ENCODE measurements at regions not wholly inside any gene's neighbourhood (a gene's known extent, or its start where the extent isn't known, plus 50 kb on each side); places are given as distances from the start of the nearest gene placed in this dataset.

DNA sequence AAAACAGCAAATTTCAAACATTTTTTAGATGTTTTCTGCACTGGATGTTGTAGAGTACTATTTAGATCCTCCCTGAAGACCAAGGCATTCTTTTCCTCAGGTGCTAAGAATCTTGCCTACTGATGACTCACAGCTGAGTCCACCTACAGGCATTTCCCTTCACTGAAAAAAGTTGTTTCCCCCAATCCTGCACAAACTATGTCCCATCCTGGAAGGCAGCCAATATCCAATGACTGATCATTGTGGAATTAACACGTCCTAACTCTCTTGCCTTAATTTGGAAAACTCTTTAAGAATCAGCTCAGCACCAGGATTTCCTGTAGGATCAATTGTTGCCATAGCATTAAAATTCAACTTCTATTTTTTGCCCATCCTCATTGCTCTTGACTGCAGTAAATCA lies 268.4 kb upstream of the IRAK1BP1 start:
- WGBS, 2 donors: 31% methylated on average over 1 of the region's 1 CpG
- H3K36me3 ChIP-seq (replicated peaks in 1 of 2; ENCODE audit: insufficient read depth in 1 of 2, low read depth in 2 of 2): no peaks in the 10 kb centered on the region
- H3K4me3 ChIP-seq: no peak overlapping the region
- no peak for ATAC-seq
- no peaks in the 10 kb centered on the region for H3K4me1 ChIP-seq
- H3K27me3 ChIP-seq: no peaks in the 10 kb centered on the region
- H3K27ac ChIP-seq: no peak overlapping the region
- no peak for TF ChIP-seq POLR2A (IDR thresholded peaks at IDR 0.05)
- TF ChIP-seq, protein P1, sequence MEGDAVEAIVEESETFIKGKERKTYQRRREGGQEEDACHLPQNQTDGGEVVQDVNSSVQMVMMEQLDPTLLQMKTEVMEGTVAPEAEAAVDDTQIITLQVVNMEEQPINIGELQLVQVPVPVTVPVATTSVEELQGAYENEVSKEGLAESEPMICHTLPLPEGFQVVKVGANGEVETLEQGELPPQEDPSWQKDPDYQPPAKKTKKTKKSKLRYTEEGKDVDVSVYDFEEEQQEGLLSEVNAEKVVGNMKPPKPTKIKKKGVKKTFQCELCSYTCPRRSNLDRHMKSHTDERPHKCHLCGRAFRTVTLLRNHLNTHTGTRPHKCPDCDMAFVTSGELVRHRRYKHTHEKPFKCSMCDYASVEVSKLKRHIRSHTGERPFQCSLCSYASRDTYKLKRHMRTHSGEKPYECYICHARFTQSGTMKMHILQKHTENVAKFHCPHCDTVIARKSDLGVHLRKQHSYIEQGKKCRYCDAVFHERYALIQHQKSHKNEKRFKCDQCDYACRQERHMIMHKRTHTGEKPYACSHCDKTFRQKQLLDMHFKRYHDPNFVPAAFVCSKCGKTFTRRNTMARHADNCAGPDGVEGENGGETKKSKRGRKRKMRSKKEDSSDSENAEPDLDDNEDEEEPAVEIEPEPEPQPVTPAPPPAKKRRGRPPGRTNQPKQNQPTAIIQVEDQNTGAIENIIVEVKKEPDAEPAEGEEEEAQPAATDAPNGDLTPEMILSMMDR (IDR thresholded peaks at IDR 0.05): no peak
- intact Hi-C loops (cut with DNase I): no loop called here
- DNase-seq: no peak
- H3K9me3 ChIP-seq: no peaks in the 10 kb centered on the region

DNA sequence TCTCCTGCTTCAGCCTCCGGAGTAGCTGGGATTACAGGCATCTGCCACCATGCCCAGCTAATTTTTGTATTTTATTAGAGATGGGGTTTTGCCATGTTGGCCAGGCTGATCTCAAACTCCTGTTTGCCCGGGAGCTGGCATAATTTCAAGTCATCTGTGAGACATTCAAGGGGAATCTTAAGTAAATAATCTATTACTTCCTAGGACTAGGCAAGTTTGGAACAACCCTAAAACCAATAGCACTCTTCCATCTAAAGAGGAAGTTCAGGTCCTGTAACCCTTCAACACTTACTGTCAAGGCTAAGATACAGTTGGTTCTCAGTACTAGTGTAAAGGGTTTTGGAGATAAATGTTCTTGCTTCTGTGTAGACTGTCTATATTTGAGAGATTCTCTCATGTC lies 267.8 kb upstream of the IRAK1BP1 start:
- intact Hi-C loops (cut with DNase I): no loop called here
- TF ChIP-seq POLR2A (IDR thresholded peaks at IDR 0.05): no peak
- TF ChIP-seq, protein P1 (IDR thresholded peaks at IDR 0.05): no peak
- Histone ChIP-seq H3K4me1 (no peaks in the 10 kb centered on the region), H3K9me3 (no peaks in the 10 kb centered on the region), H3K36me3 (replicated peaks in 1 of 2; ENCODE audit: insufficient read depth in 1 of 2, low read depth in 2 of 2) (no peaks in the 10 kb centered on the region), H3K4me3 (no peak overlapping the region), H3K27me3 (no peaks in the 10 kb centered on the region), H3K27ac (no peak overlapping the region)
- no peak for DNase-seq
- WGBS, 2 donors: 57 to 75% methylated on average over 2 of the region's 2 CpGs
- ATAC-seq: no peak

DNA sequence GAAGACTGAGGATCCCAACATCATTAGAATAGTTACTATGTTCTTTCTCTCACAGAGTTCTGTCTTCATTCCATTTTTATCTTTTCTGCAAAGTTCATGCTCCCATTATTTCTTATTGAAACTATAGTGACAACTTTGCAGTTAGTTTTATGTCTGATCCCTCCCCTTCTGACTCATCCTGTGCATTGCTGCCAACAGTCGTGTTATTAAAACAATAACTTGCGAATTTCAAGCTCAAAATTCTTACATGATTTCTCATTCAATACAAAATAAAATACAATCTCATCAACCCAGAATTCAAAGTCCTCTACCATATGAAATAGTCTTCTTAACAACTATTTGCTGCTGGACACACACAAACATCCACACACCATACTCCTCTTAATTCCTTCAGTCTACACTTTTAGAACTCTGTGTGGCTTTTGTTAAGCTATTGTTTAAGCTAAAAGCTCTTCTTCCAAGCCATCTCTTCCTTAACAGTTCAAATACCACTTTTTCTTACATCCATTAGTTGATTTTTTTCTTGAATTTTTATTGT lies 261.4 kb upstream of the IRAK1BP1 start:
- Histone ChIP-seq H3K9me3 (no peaks in the 10 kb centered on the region), H3K36me3 (replicated peaks in 1 of 2; ENCODE audit: insufficient read depth in 1 of 2, low read depth in 2 of 2) (no peaks in the 10 kb centered on the region), H3K4me3 (no peak overlapping the region), H3K27ac (no peak overlapping the region), H3K27me3 (no peaks in the 10 kb centered on the region), H3K4me1 (peaks cover under 1% of the 10 kb centered on the region)
- intact Hi-C loops (cut with DNase I): no loop called here
- ATAC-seq (no peak), DNase-seq (no peak)
- TF ChIP-seq POLR2A (IDR thresholded peaks at IDR 0.05): no peak
- TF ChIP-seq, protein P1 (IDR thresholded peaks at IDR 0.05): no peak
- WGBS, 2 donors: 53 to 63% methylated on average over 2 of the region's 2 CpGs

DNA sequence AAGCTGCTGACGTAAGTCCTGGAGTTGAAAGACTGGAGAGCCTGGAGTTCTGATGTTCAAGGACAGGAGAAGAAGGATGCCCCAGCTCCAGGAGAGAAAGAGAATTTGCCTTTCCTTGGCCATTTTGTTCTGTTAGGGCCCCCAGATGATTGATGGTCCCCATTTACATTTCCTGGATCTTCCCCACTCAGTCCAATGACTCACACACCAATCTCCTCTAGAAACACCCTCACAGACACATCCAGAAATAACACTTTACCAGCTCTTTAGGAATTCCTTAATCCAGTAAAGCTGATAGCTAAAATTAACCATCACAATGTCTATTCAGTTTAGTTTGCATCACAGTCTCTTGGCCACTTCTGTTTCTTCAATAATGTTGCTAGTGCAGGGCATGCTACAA lies 260.2 kb upstream of the IRAK1BP1 start:
- no peaks in the 10 kb centered on the region for H3K9me3 ChIP-seq
- no peak for TF ChIP-seq POLR2A (IDR thresholded peaks at IDR 0.05)
- TF ChIP-seq, protein P1 (IDR thresholded peaks at IDR 0.05): no peak
- peaks cover 9% of the 10 kb centered on the region for H3K4me1 ChIP-seq
- ATAC-seq (no peak), DNase-seq (no peak)
- 92 to 100% methylated on average over 1 of the region's 1 CpG for WGBS, 2 donors
- no peaks in the 10 kb centered on the region for H3K27me3 ChIP-seq
- H3K4me3 ChIP-seq: no peak overlapping the region
- H3K36me3 ChIP-seq (replicated peaks in 1 of 2; ENCODE audit: insufficient read depth in 1 of 2, low read depth in 2 of 2): no peaks in the 10 kb centered on the region
- intact Hi-C loops (cut with DNase I): no loop called here
- H3K27ac ChIP-seq: no peak overlapping the region

DNA sequence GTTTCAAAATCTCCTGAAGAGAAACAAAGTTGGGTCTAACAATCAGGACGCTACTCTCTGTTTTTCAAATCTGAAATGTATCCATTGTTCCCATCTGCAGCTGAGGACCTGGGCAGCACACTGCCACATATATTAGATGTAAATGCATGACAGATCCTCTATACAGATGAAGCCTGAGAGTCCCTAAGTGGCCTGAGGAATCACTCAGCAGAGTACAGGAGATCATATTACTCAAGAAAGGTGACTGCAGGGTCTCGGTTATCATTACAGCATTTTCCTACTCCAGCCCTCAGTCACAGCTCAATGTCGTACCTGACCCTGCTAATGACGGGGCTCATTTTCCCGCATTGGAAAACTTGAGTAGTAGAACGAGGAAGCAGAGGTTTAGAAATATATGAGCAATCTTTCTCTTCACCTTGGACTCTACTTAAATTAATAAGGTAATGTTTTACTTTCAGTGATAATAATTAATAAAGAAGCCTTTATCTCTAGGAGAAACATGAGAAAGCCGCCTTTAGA lies 256.2 kb upstream of the IRAK1BP1 start:
- Histone ChIP-seq H3K27me3 (no peaks in the 10 kb centered on the region), H3K36me3 (replicated peaks in 1 of 2; ENCODE audit: insufficient read depth in 1 of 2, low read depth in 2 of 2) (no peaks in the 10 kb centered on the region), H3K4me3 (no peak overlapping the region), H3K4me1 (peaks cover 9% of the 10 kb centered on the region), H3K27ac (peak overlapping the region in 2 of 4 donors; percentile 21 to 23), H3K9me3 (no peaks in the 10 kb centered on the region)
- TF ChIP-seq, protein P1 (IDR thresholded peaks at IDR 0.05): no peak
- TF ChIP-seq POLR2A (IDR thresholded peaks at IDR 0.05): no peak
- ATAC-seq (peak; percentile 42), DNase-seq (no peak)
- intact Hi-C loops (cut with DNase I): no loop called here
- WGBS, 2 donors: 24 to 27% methylated on average over 7 of the region's 7 CpGs
